ENCODE measurements at regions not wholly inside any gene's neighbourhood (a gene's known extent, or its start where the extent isn't known, plus 50 kb on each side); places are given as distances from the start of the nearest gene placed in this dataset.

GRCh38 chr2:144753416-144753815, 233.5 kb upstream of the ZEB2 start:
- intact Hi-C loops (cut with DNase I), result no loop called here
- H3K27me3 ChIP-seq, result no peaks in the 10 kb centered on the region
- H3K4me1 ChIP-seq (ENCODE audit: insufficient read depth), result no peaks in the 10 kb centered on the region
- no peak for DNase-seq
- H3K4me3 ChIP-seq, result no peak overlapping the region
- no peaks in the 10 kb centered on the region for H3K9me3 ChIP-seq
- H3K27ac ChIP-seq, result no peak overlapping the region
- no peaks in the 10 kb centered on the region for H3K36me3 ChIP-seq
- WGBS, 3 donors, result 29 to 32% (median 30%) methylated on average over 3 of the region's 3 CpGs
- no peak for TF ChIP-seq EP300 (IDR thresholded peaks at IDR 0.05)
- no peak for TF ChIP-seq CTCF (IDR thresholded peaks at IDR 0.05)
- TF ChIP-seq POLR2A (IDR thresholded peaks at IDR 0.05), result no peak

DNA sequence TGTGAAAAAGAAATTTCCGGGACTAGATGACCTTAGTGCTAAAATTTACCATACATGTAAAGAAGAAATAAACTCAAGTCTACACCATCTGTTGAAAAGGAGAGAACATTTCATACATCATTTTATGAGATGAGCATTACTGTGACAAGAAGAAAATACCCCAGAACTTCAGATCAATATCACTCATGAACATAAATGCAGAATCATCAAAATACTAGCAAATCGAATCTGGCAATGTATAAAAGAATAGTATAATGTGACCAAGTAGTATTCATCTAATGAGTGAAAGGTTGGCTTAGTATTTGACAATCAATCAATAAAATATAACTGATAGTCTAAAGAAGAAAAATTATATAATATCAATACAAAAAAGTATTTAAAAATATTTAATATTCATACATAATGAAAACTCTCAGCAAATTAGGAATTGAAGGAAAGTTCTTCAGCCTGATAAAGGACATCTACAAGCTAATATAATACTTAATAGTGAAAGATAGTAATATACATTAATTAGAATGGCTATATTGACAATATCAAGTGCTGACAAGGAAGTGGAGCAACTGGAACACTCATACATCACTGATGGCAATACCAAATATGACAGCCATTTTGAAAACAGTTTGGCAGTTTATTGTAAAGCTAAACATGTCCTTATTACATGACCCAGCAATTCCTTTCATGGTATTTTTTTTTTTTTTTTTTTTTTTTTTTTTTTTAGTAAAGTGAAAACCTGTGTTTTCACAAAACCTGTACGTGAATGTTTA, 231.4 kb upstream of the ZEB2 start:
- Histone ChIP-seq H3K4me3 (no peak overlapping the region), H3K36me3 (no peaks in the 10 kb centered on the region), H3K27me3 (no peaks in the 10 kb centered on the region), H3K4me1 (ENCODE audit: insufficient read depth) (no peaks in the 10 kb centered on the region), H3K9me3 (no peaks in the 10 kb centered on the region), H3K27ac (no peak overlapping the region)
- TF ChIP-seq POLR2A (IDR thresholded peaks at IDR 0.05) (no peak), CTCF (IDR thresholded peaks at IDR 0.05) (no peak), EP300 (IDR thresholded peaks at IDR 0.05) (no peak)
- DNase-seq, result no peak
- intact Hi-C loops (cut with DNase I), result no loop called here
- WGBS, 3 donors, result 92 to 95% (median 94%) methylated on average over 3 of the region's 3 CpGs

DNA sequence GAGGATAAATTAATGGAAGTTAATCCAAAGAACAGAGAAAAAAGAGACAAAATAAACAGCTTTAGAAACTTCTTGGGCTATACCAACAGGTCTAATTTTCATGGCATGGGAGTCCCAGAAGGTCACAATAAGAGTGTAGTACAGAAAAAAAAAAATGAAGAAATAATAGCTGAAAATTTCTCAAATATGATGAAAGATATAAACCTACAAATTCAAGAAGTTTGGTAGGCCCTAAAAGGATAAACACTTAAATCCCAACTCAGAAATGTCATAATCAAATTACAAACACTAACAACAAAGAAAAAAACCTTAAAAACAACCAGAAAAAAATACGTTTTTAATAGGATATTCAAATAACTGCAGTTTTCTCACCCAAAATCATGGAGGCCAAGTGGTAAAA, 229.3 kb upstream of the ZEB2 start:
- 87 to 91% (median 88%) methylated on average over 1 of the region's 1 CpG for WGBS, 3 donors
- intact Hi-C loops (cut with DNase I), result no loop called here

DNA sequence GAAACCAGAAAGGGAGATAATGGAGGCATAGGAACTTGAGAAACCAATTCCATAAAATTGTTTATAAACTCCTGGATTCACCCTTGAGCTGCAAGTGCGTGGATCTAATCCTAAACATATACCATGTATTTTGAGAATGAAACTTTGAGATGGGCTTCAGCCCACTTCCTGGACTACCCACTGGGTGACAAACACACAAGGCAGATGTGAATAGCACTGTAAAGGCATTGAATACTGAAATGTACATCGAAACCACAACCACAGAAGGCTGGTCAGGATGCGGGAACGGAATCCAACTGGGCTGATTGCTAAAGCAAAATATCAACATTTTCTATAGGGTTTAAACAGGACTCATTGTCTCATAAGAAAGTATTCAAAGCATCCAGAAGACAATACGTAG, 228.5 kb upstream of the ZEB2 start:
- no peak for TF ChIP-seq CTCF (IDR thresholded peaks at IDR 0.05)
- TF ChIP-seq POLR2A (IDR thresholded peaks at IDR 0.05), result no peak
- TF ChIP-seq EP300 (IDR thresholded peaks at IDR 0.05), result no peak
- Histone ChIP-seq H3K36me3 (no peaks in the 10 kb centered on the region), H3K27me3 (no peaks in the 10 kb centered on the region), H3K27ac (no peak overlapping the region), H3K4me3 (no peak overlapping the region), H3K4me1 (ENCODE audit: insufficient read depth) (no peaks in the 10 kb centered on the region), H3K9me3 (no peaks in the 10 kb centered on the region)
- 76 to 87% (median 78%) methylated on average over 5 of the region's 5 CpGs for WGBS, 3 donors
- no peak for DNase-seq
- intact Hi-C loops (cut with DNase I), result no loop called here

More for the DNA sequence above, 229.3 kb upstream of the ZEB2 start:
- Histone ChIP-seq H3K4me3 (no peak overlapping the region), H3K27me3 (no peaks in the 10 kb centered on the region), H3K9me3 (no peaks in the 10 kb centered on the region), H3K36me3 (no peaks in the 10 kb centered on the region), H3K4me1 (ENCODE audit: insufficient read depth) (no peaks in the 10 kb centered on the region), H3K27ac (no peak overlapping the region)
- DNase-seq, result no peak
- TF ChIP-seq CTCF (IDR thresholded peaks at IDR 0.05), result no peak
- TF ChIP-seq POLR2A (IDR thresholded peaks at IDR 0.05), result no peak
- TF ChIP-seq EP300 (IDR thresholded peaks at IDR 0.05), result no peak
